K562 (cell line): ENCODE measurements at regions not wholly inside any gene's neighbourhood (a gene's known extent, or its start where the extent isn't known, plus 50 kb on each side); places are given as distances from the start of the nearest gene placed in this dataset.

Source experiments
- ATAC-seq: fragments of 200-7000 bp; cut with Tn5 transposase; 3 replicates; pipeline ENCODE4 v1.9.1; 2020; ENCODE audit warnings: moderate library complexity
- BruUV-seq: library from RNA; stranded (reverse); fragments of 400-500 nt; replicated peaks from 2 replicates; lab custom pipeline; 2021; lab: Mats Ljungman, UMichigan
- CTCF ChIA-PET: fragments of 300-600 bp; formaldehyde crosslinking; extraction: SDS; loops from one replicate; lab custom pipeline; 2021; ENCODE audit warnings: low intra/inter-chr PET ratio; lab: Yijun Ruan, JAX
- POLR2A ChIA-PET: fragments of 300-600, 350-650 bp; sonication (Branson Sonifier 250); formaldehyde crosslinking; extraction: SDS; loops from one replicate; lab custom pipeline; 2021; ENCODE audit warnings: antibody characterized with exemption, inconsistent platforms; lab: Yijun Ruan, JAX
- DNase-seq, 4 experiments: peaks; one replicate each; pipeline versions ENCODE4 v3.0.0 to v3.0.0-alpha.2; 2011 to 2018; ENCODE audit warnings: low spot score in 3 of 4, mixed read lengths in 3 of 4; ENCODE audit errors: extremely low read depth in 1 of 4
- FAIRE-seq: peaks from 2 replicates; lab custom pipeline; 2011; peaks lifted over from hg19 to GRCh38; lab: Jason Lieb, UNC
- H2AFZ ChIP-seq: 2 replicates; pipeline ENCODE4 v1.6.0; 2011; ENCODE audit warnings: low read depth, low read length, control low read depth, inconsistent platforms
- H3K27ac ChIP-seq: fragments of 200-600 bp; 3 replicates; pipeline ENCODE4 v1.8.0; 2011; ENCODE audit warnings: low read depth, mild to moderate bottlenecking, control low read depth, inconsistent platforms, low read length, moderate library complexity, mixed read lengths; ENCODE audit errors: extremely low read depth
- H3K27me3 ChIP-seq, 2 experiments: fragments of 300-600 bp in 1 of 2; 2 replicates in 1 of 2; 3 replicates in 1 of 2; pipeline versions ENCODE4 v1.6.0 to v1.8.0; 2011; ENCODE audit warnings: inconsistent platforms in 2 of 2, low read length in 2 of 2, mild to moderate bottlenecking in 1 of 2, mixed read lengths in 1 of 2, moderate library complexity in 1 of 2; ENCODE audit not compliant: control insufficient read depth in 2 of 2, insufficient read depth in 2 of 2
- H3K36me3 ChIP-seq: fragments of 300-600 bp; 3 replicates; pipeline ENCODE4 v1.8.0; 2011; ENCODE audit warnings: mild to moderate bottlenecking, low read length, inconsistent platforms; ENCODE audit not compliant: control insufficient read depth, insufficient read depth
- H3K4me1 ChIP-seq, 2 experiments: fragments of 200-600 bp in 1 of 2; replicated peaks in 1 of 2; 2 replicates in 1 of 2; 3 replicates in 1 of 2; pipeline versions ENCODE4 v1.5.1 to v1.8.0; 2011; ENCODE audit warnings: inconsistent platforms in 2 of 2, low read length in 2 of 2, mild to moderate bottlenecking in 1 of 2, mixed read lengths in 1 of 2, moderate library complexity in 1 of 2; ENCODE audit not compliant: control insufficient read depth in 2 of 2, insufficient read depth in 2 of 2
- H3K4me2 ChIP-seq: 2 replicates; pipeline ENCODE4 v1.6.1; 2011; ENCODE audit warnings: low read length, control low read depth, inconsistent platforms, mixed read lengths; ENCODE audit not compliant: insufficient read depth
- H3K4me3 ChIP-seq: fragments of 200-600 bp; sonication (generic), shearing (Covaris generic); 2 replicates; pipeline ENCODE4 v1.5.1; 2016; ENCODE audit warnings: control low read depth, inconsistent platforms
- H3K79me2 ChIP-seq: fragments of 200-600 bp; 3 replicates; pipeline ENCODE4 v1.8.0; 2011; ENCODE audit warnings: low read length, inconsistent platforms; ENCODE audit not compliant: control insufficient read depth, insufficient read depth
- H3K9ac ChIP-seq, 2 experiments: 2 replicates each; pipeline versions ENCODE4 v1.6.0 to v1.6.1; 2011; ENCODE audit warnings: low read depth in 2 of 2, low read length in 2 of 2, control low read depth in 1 of 2, inconsistent platforms in 1 of 2, mild to moderate bottlenecking in 1 of 2, mixed read lengths in 1 of 2; ENCODE audit not compliant: insufficient read depth in 1 of 2
- H3K9me1 ChIP-seq: one replicate; pipeline ENCODE4 v1.6.0; 2011; ENCODE audit warnings: inconsistent platforms, mild to moderate bottlenecking, low read length, moderate library complexity; ENCODE audit not compliant: control insufficient read depth, insufficient read depth
- H3K9me3 ChIP-seq: replicated peaks from 2 replicates; pipeline ENCODE4 v1.5.1; 2011; ENCODE audit warnings: low read depth, low read length, inconsistent platforms; ENCODE audit not compliant: control insufficient read depth, insufficient read depth
- H4K20me1 ChIP-seq: replicated peaks from 2 replicates; pipeline ENCODE4 v1.6.1; 2011; ENCODE audit warnings: low read length, inconsistent platforms, mixed read lengths; ENCODE audit not compliant: control insufficient read depth, insufficient read depth
- ARNT ChIP-seq, 2 experiments: fragments of 450-650 bp; IDR thresholded peaks; 2 replicates each; pipeline ENCODE4 v1.6.1; 2016; ENCODE audit warnings: mild to moderate bottlenecking in 1 of 2
- BCLAF1 ChIP-seq, 2 experiments: fragments of 450-650 bp in 1 of 2; IDR thresholded peaks; 2 replicates each; pipeline ENCODE4 v1.6.1; 2011 to 2017; ENCODE audit warnings: low read depth in 2 of 2, antibody characterized with exemption in 1 of 2, borderline replicate concordance in 1 of 2, low read length in 1 of 2, mild to moderate bottlenecking in 1 of 2, mixed read lengths in 1 of 2; ENCODE audit not compliant: control insufficient read depth in 1 of 2
- GATA2 ChIP-seq: sonication (generic); formaldehyde crosslinking; IDR thresholded peaks from 2 replicates; pipeline ENCODE4 v1.4.0; 2020; ENCODE audit warnings: mild to moderate bottlenecking, missing genetic modification reagents
- ILK ChIP-seq: fragments of 450-650 bp; IDR thresholded peaks from 2 replicates; pipeline ENCODE4 v1.6.1; 2016; ENCODE audit warnings: missing genetic modification characterization, low read depth, mild to moderate bottlenecking, missing compliant biosample characterization, moderate library complexity, borderline replicate concordance
- KDM2B ChIP-seq: fragments of 250-450 bp; sonication (Bioruptor Pico); IDR thresholded peaks from 2 replicates; pipeline ENCODE4 v1.8.0; 2021; ENCODE audit warnings: mild to moderate bottlenecking, moderate library complexity
- LEF1 ChIP-seq: fragments of 450-650 bp; IDR thresholded peaks from 2 replicates; pipeline ENCODE4 v1.6.1; 2016; ENCODE audit warnings: mild to moderate bottlenecking
- NCOA6 ChIP-seq: fragments of 450-650 bp; IDR thresholded peaks from 2 replicates; pipeline ENCODE4 v1.6.1; 2017; ENCODE audit warnings: mild to moderate bottlenecking
- PCBP1 ChIP-seq: fragments of 200-400 bp; formaldehyde crosslinking; IDR thresholded peaks from 2 replicates; pipeline ENCODE4 v1.6.1; 2018; ENCODE audit warnings: mild to moderate bottlenecking, low read depth, low read length; ENCODE audit not compliant: poor library complexity, severe bottlenecking
- POLR2H ChIP-seq: IDR thresholded peaks from 2 replicates; pipeline ENCODE4 v1.6.1; 2016; ENCODE audit warnings: missing genetic modification characterization, low read depth, mild to moderate bottlenecking, control low read depth, missing compliant biosample characterization, moderate library complexity
- SP2 ChIP-seq: IDR thresholded peaks from 2 replicates; pipeline ENCODE4 v1.6.1; 2011; ENCODE audit warnings: mild to moderate bottlenecking, low read depth, low read length, moderate library complexity; ENCODE audit not compliant: poor library complexity, severe bottlenecking; ENCODE audit errors: extremely low read depth
- TOE1 ChIP-seq, 2 experiments: fragments of 450-650 bp in 1 of 2; sonication (generic) in 1 of 2; formaldehyde crosslinking in 1 of 2; IDR thresholded peaks; 2 replicates each; pipeline versions ENCODE4 v1.7.1 to v1.8.0; 2016 to 2022; ENCODE audit warnings: borderline replicate concordance in 2 of 2, mild to moderate bottlenecking in 2 of 2, antibody characterized with exemption in 1 of 2, inconsistent platforms in 1 of 2, low read depth in 1 of 2, missing genetic modification reagents in 1 of 2, moderate library complexity in 1 of 2
- ZBED1 ChIP-seq: IDR thresholded peaks from 2 replicates; pipeline ENCODE4 v1.6.1; 2014
- ZFP91 ChIP-seq: sonication (generic); formaldehyde crosslinking; IDR thresholded peaks from 2 replicates; pipeline ENCODE4 v1.8.0; 2022; ENCODE audit warnings: mild to moderate bottlenecking, missing genetic modification reagents
- ZNF3 ChIP-seq: fragments of 250-450 bp; sonication (Bioruptor Pico); IDR thresholded peaks from 2 replicates; pipeline ENCODE4 v1.5.0; 2021; ENCODE audit warnings: mild to moderate bottlenecking, moderate library complexity
- ZNF384 ChIP-seq: IDR thresholded peaks from 2 replicates; pipeline ENCODE4 v1.6.1; 2012; ENCODE audit warnings: low read depth, low read length, improper control_type of control experiment
- ZNF668 ChIP-seq: fragments of 250-450 bp; sonication (Bioruptor Pico); IDR thresholded peaks from 2 replicates; pipeline ENCODE4 v1.8.0; 2022; ENCODE audit warnings: mild to moderate bottlenecking, inconsistent platforms
- ZNF764 ChIP-seq: fragments of 250-450 bp; sonication (Bioruptor Pico); IDR thresholded peaks from 2 replicates; pipeline ENCODE4 v1.4.0; 2020; ENCODE audit warnings: low read depth, mild to moderate bottlenecking, moderate library complexity
- WGBS: fragments of 100-300 bp; shearing (Covaris generic); methylation state at CpG from one replicate; pipeline ENCODE4 v1.1.6; 2016; ENCODE audit warnings: low coverage, mixed read lengths; ENCODE audit not compliant: insufficient coverage; ENCODE audit errors: missing lambda C conversion rate; 5-methylcytosine and 5-hydroxymethylcytosine counted together
- in situ Hi-C: fragments of 300-500 bp; cut with MboI; formaldehyde crosslinking; loops from 4 replicates; pipeline ENCODE4 v1.15.0; 2018; ENCODE audit warnings: inconsistent platforms, mixed read lengths
- intact Hi-C: fragments of 100-400 bp; cut with micrococcal nuclease; formaldehyde crosslinking; loops from 2 replicates; pipeline ENCODE4 v1.14.2; 2022

- Histone ChIP-seq H3K4me1 (no peaks in the 10 kb centered on the region), H4K20me1 (no peaks in the 10 kb centered on the region), H2AFZ (no peak overlapping the region), H3K9me1 (no peaks in the 10 kb centered on the region), H3K27ac (no peak overlapping the region), H3K27me3 (no peaks in the 10 kb centered on the region), H3K4me3 (no peak overlapping the region), H3K4me2 (no peak overlapping the region), H3K9me3 (no peaks in the 10 kb centered on the region), H3K36me3 (no peaks in the 10 kb centered on the region), H3K79me2 (no peaks in the 10 kb centered on the region), H3K9ac (no peak overlapping the region)
- POLR2A ChIA-PET, result no interaction called here
- TF ChIP-seq TOE1 (IDR thresholded peaks at IDR 0.05; ENCODE audit: borderline replicate concordance), result no peak
- TF ChIP-seq TOE1 (CRISPR knock-in tag; IDR thresholded peaks at IDR 0.05; ENCODE audit: borderline replicate concordance, low read depth), result no peak
- TF ChIP-seq ILK (tag), result no peak
- no peak for TF ChIP-seq GATA2 (CRISPR knock-in tag)
- no peak for TF ChIP-seq SP2
- TF ChIP-seq BCLAF1 (IDR thresholded peaks at IDR 0.05; ENCODE audit: borderline replicate concordance in 1 of 2, control insufficient read depth in 1 of 2, low read depth in 2 of 2, low read length in 1 of 2), result no peak
- TF ChIP-seq ARNT (IDR thresholded peaks at IDR 0.05), result no peak
- no peak for TF ChIP-seq LEF1
- TF ChIP-seq PCBP1, result no peak
- no peak for TF ChIP-seq ZNF668 (CRISPR knock-in tag)
- TF ChIP-seq ZNF3 (CRISPR knock-in tag), result no peak
- TF ChIP-seq ZNF764 (CRISPR knock-in tag), result no peak
- TF ChIP-seq ZNF384, result no peak
- no peak for TF ChIP-seq POLR2H (tag)
- TF ChIP-seq NCOA6, result no peak
- no peak for TF ChIP-seq KDM2B
- no peak for TF ChIP-seq ZFP91 (CRISPR knock-in tag)
- TF ChIP-seq ZBED1, result no peak
- CTCF ChIA-PET, result no interaction called here
- no peak for FAIRE-seq
- in situ Hi-C loops (no loop called here), intact Hi-C loops (no loop called here)
- 2% methylated on average over 6 of the region's 6 CpGs for WGBS
- DNase-seq, result no peak
- BruUV-seq, result no TSS peak
- no peak for ATAC-seq
Observed at GRCh38 chr12:63264629-63265028, 113.6 kb upstream of the AVPR1A start.
